ENCODE measurements at regions not wholly inside any gene's neighbourhood (a gene's known extent, or its start where the extent isn't known, plus 50 kb on each side); places are given as distances from the start of the nearest gene placed in this dataset.

DNA sequence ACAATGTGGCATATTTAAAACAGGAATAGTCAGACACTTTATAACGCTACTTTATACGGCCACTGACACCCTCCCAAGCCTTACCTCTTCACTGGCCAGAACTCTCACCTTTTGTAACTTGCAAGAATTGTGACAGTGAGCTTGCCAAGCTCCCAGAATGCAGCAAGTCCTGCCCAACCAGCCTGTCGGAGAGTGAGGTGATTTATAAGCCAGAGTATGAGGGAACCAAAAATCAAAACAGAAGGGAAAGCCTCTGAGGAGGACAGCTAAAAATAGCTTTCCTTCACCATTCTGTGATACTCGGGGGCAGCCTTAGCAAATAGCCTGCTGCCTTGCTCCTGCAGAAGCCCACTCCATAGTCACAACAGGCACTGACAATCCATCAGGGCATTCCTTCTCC, 229.7 kb downstream of the FAM76B start:
- no peak for TF ChIP-seq EZH2 (IDR thresholded peaks at IDR 0.05)
- no peak for TF ChIP-seq RAD21 (IDR thresholded peaks at IDR 0.05; ENCODE audit: low read depth)
- TF ChIP-seq, protein P1, sequence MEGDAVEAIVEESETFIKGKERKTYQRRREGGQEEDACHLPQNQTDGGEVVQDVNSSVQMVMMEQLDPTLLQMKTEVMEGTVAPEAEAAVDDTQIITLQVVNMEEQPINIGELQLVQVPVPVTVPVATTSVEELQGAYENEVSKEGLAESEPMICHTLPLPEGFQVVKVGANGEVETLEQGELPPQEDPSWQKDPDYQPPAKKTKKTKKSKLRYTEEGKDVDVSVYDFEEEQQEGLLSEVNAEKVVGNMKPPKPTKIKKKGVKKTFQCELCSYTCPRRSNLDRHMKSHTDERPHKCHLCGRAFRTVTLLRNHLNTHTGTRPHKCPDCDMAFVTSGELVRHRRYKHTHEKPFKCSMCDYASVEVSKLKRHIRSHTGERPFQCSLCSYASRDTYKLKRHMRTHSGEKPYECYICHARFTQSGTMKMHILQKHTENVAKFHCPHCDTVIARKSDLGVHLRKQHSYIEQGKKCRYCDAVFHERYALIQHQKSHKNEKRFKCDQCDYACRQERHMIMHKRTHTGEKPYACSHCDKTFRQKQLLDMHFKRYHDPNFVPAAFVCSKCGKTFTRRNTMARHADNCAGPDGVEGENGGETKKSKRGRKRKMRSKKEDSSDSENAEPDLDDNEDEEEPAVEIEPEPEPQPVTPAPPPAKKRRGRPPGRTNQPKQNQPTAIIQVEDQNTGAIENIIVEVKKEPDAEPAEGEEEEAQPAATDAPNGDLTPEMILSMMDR (IDR thresholded peaks at IDR 0.05 in 2 of 3, conservative IDR thresholded peaks at IDR 0.05 in 1 of 3; ENCODE audit: borderline replicate concordance in 1 of 3, insufficient read depth in 1 of 3, low read depth in 2 of 3, low read length in 2 of 3): no peak
- TF ChIP-seq ZFX (IDR thresholded peaks at IDR 0.05): no peak
- TF ChIP-seq, protein P2, sequence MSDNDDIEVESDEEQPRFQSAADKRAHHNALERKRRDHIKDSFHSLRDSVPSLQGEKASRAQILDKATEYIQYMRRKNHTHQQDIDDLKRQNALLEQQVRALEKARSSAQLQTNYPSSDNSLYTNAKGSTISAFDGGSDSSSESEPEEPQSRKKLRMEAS (IDR thresholded peaks at IDR 0.05): no peak
- no peak for TF ChIP-seq POLR2A (IDR thresholded peaks at IDR 0.05; ENCODE audit: borderline replicate concordance, extremely low read depth, insufficient read depth, insufficient read length)
- TF ChIP-seq JUND (IDR thresholded peaks at IDR 0.05): no peak
- TF ChIP-seq, protein P3, sequence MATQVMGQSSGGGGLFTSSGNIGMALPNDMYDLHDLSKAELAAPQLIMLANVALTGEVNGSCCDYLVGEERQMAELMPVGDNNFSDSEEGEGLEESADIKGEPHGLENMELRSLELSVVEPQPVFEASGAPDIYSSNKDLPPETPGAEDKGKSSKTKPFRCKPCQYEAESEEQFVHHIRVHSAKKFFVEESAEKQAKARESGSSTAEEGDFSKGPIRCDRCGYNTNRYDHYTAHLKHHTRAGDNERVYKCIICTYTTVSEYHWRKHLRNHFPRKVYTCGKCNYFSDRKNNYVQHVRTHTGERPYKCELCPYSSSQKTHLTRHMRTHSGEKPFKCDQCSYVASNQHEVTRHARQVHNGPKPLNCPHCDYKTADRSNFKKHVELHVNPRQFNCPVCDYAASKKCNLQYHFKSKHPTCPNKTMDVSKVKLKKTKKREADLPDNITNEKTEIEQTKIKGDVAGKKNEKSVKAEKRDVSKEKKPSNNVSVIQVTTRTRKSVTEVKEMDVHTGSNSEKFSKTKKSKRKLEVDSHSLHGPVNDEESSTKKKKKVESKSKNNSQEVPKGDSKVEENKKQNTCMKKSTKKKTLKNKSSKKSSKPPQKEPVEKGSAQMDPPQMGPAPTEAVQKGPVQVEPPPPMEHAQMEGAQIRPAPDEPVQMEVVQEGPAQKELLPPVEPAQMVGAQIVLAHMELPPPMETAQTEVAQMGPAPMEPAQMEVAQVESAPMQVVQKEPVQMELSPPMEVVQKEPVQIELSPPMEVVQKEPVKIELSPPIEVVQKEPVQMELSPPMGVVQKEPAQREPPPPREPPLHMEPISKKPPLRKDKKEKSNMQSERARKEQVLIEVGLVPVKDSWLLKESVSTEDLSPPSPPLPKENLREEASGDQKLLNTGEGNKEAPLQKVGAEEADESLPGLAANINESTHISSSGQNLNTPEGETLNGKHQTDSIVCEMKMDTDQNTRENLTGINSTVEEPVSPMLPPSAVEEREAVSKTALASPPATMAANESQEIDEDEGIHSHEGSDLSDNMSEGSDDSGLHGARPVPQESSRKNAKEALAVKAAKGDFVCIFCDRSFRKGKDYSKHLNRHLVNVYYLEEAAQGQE (IDR thresholded peaks at IDR 0.05; ENCODE audit: low read depth): no peak
- no peak for TF ChIP-seq CBX3 (IDR thresholded peaks at IDR 0.05; ENCODE audit: low read depth)
- no peak for TF ChIP-seq ELF1 (IDR thresholded peaks at IDR 0.05; ENCODE audit: borderline replicate concordance, low read depth)
- no peak for TF ChIP-seq EZH2phosphoT487 (IDR thresholded peaks at IDR 0.05; ENCODE audit: borderline replicate concordance)
- no peak for TF ChIP-seq CEBPB (IDR thresholded peaks at IDR 0.05; ENCODE audit: low read depth)
- TF ChIP-seq SIN3A (IDR thresholded peaks at IDR 0.05; ENCODE audit: low read depth): no peak
- TF ChIP-seq SP1 (IDR thresholded peaks at IDR 0.05; ENCODE audit: low read depth): no peak

Measured in HCT116 (cell line).